Liver (tissue), 8 donors: ENCODE measurements at regions not wholly inside any gene's neighbourhood (a gene's known extent, or its start where the extent isn't known, plus 50 kb on each side); places are given as distances from the start of the nearest gene placed in this dataset.

Source experiments
- DNase-seq: peaks from one replicate; pipeline ENCODE4 v3.0.0-alpha.2; 2017; ENCODE audit warnings: low spot score
- H3K27ac ChIP-seq, 2 donors: one replicate each; pipeline ENCODE4 v1.7.0; 2013; ENCODE audit warnings: inconsistent platforms in 2 of 2, low read length in 2 of 2, control low read depth in 1 of 2, low read depth in 1 of 2, mild to moderate bottlenecking in 1 of 2
- H3K27me3 ChIP-seq, 4 donors: one replicate each; pipeline versions ENCODE4 v1.6.1 to v1.7.0; 2013; ENCODE audit warnings: low read length in 3 of 4, inconsistent platforms in 1 of 4, mild to moderate bottlenecking in 1 of 4, moderate library complexity in 1 of 4; ENCODE audit not compliant: control insufficient read depth in 4 of 4, insufficient read depth in 4 of 4
- H3K36me3 ChIP-seq, 4 donors: one replicate each; pipeline versions ENCODE4 v1.6.1 to v1.7.0; 2013; ENCODE audit warnings: low read length in 3 of 4, mild to moderate bottlenecking in 3 of 4, low read depth in 1 of 4, moderate library complexity in 1 of 4; ENCODE audit not compliant: control insufficient read depth in 4 of 4, insufficient read depth in 3 of 4
- H3K4me1 ChIP-seq, 4 donors: one replicate each; pipeline versions ENCODE4 v1.6.1 to v1.7.0; 2013; ENCODE audit warnings: low read length in 3 of 4, mild to moderate bottlenecking in 3 of 4, moderate library complexity in 1 of 4; ENCODE audit not compliant: control insufficient read depth in 4 of 4, insufficient read depth in 4 of 4
- H3K4me3 ChIP-seq, 3 donors: one replicate each; pipeline versions ENCODE4 v1.6.1 to v1.7.0; 2013; ENCODE audit warnings: low read length in 3 of 3, control low read depth in 1 of 3, low read depth in 1 of 3, mild to moderate bottlenecking in 1 of 3
- H3K9ac ChIP-seq, 2 donors: one replicate each; pipeline ENCODE4 v1.7.0; 2013; ENCODE audit warnings: low read length in 2 of 2, mild to moderate bottlenecking in 2 of 2, moderate library complexity in 2 of 2, control low read depth in 1 of 2, low read depth in 1 of 2
- H3K9me3 ChIP-seq, 4 donors: one replicate each; pipeline versions ENCODE4 v1.6.1 to v1.7.0; 2013; ENCODE audit warnings: low read length in 3 of 4; ENCODE audit not compliant: control insufficient read depth in 4 of 4
- CTCF ChIP-seq: fragments of 150-350 bp; IDR thresholded peaks from 2 replicates; pipeline ENCODE4 v1.5.1; 2017; ENCODE audit warnings: improper control_type of control experiment, low read depth, low read length; ENCODE audit not compliant: missing input control
- EGR1 ChIP-seq, 2 donors: IDR thresholded peaks; 2 replicates each; pipeline ENCODE4 v1.6.1; 2016 to 2018; ENCODE audit warnings: antibody characterized with exemption in 2 of 2, low read depth in 2 of 2
- GABPA ChIP-seq, 2 donors: IDR thresholded peaks in 1 of 2; conservative IDR thresholded peaks in 1 of 2; 2 replicates each; pipeline ENCODE4 v1.6.1; 2016; ENCODE audit warnings: antibody characterized with exemption in 2 of 2, mild to moderate bottlenecking in 1 of 2, moderate library complexity in 1 of 2
- HNF4G ChIP-seq: IDR thresholded peaks from 2 replicates; pipeline ENCODE4 v1.6.1; 2016; ENCODE audit warnings: antibody characterized with exemption
- JUND ChIP-seq, 2 donors: IDR thresholded peaks; 2 replicates each; pipeline ENCODE4 v1.6.1; 2016; ENCODE audit warnings: antibody characterized with exemption in 2 of 2
- MAX ChIP-seq: IDR thresholded peaks from 2 replicates; pipeline ENCODE4 v1.6.1; 2016; ENCODE audit warnings: antibody characterized with exemption
- NR2F2 ChIP-seq: IDR thresholded peaks from 2 replicates; pipeline ENCODE4 v1.6.1; 2016; ENCODE audit warnings: antibody characterized with exemption
- RAD21 ChIP-seq, 2 donors: IDR thresholded peaks; 2 replicates each; pipeline ENCODE4 v1.6.1; 2016; ENCODE audit warnings: antibody characterized with exemption in 2 of 2, mild to moderate bottlenecking in 2 of 2
- TAF1 ChIP-seq: conservative IDR thresholded peaks from 2 replicates; pipeline ENCODE4 v1.6.1; 2016; ENCODE audit warnings: antibody characterized with exemption, mild to moderate bottlenecking
- YY1 ChIP-seq: IDR thresholded peaks from 2 replicates; pipeline ENCODE4 v1.6.1; 2016; ENCODE audit warnings: antibody characterized with exemption, mild to moderate bottlenecking
- WGBS: extraction: QIAGEN DNeasy Blood & Tissue Kit; methylation state at CpG from one replicate; pipeline ENCODE4 v1.1.7; 2013; 5-methylcytosine and 5-hydroxymethylcytosine counted together
- TF ChIP-seq, protein P1 (sequence below): IDR thresholded peaks from 2 replicates; pipeline ENCODE4 v1.6.1; 2016; ENCODE audit warnings: antibody characterized with exemption
- TF ChIP-seq, protein P2 (sequence below): IDR thresholded peaks from 2 replicates; pipeline ENCODE4 v1.6.1; 2016; ENCODE audit warnings: antibody characterized with exemption, mild to moderate bottlenecking
- donor health status: healthy.
- donor health status: healthy.
- donor health status: healthy.
- donor health status: healthy.
- donor health status: healthy.

DNA sequence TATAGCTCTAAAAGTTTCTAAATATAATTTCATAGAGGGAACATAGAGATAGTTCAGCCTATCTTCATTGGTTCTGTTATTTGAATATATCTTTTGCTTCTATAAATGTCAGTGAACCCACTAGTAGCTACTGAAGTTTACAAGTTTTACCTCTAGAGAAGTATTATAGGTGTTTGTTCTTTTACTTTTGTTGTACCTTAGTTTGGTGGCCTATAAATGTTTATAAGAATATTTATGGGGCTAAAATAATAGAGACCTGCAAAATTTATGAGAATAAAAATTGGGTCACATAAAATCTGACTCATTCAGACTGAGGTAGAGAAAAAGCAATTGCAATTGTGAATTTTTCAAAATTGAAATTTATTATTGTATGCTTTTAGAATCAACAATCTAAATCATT, 162.6 kb downstream of the SERPINI1 start:
- H3K4me1 ChIP-seq = peaks cover 0 to 6% (median 1%) of the 10 kb centered on the region in 4 donors
- H3K36me3 ChIP-seq = no peaks in the 10 kb centered on the region
- no peak overlapping the region for H3K4me3 ChIP-seq
- no peaks in the 10 kb centered on the region for H3K27me3 ChIP-seq
- DNase-seq = no peak
- H3K27ac ChIP-seq = no peak overlapping the region
- H3K9ac ChIP-seq = no peak overlapping the region
- TF ChIP-seq GABPA (IDR thresholded peaks at IDR 0.05 in 1 of 2, conservative IDR thresholded peaks at IDR 0.05 in 1 of 2) (no peak), CTCF (no peak), RAD21 (IDR thresholded peaks at IDR 0.05) (no peak), EGR1 (IDR thresholded peaks at IDR 0.05; ENCODE audit: low read depth in 2 of 2) (no peak)
- TF ChIP-seq, protein P1, sequence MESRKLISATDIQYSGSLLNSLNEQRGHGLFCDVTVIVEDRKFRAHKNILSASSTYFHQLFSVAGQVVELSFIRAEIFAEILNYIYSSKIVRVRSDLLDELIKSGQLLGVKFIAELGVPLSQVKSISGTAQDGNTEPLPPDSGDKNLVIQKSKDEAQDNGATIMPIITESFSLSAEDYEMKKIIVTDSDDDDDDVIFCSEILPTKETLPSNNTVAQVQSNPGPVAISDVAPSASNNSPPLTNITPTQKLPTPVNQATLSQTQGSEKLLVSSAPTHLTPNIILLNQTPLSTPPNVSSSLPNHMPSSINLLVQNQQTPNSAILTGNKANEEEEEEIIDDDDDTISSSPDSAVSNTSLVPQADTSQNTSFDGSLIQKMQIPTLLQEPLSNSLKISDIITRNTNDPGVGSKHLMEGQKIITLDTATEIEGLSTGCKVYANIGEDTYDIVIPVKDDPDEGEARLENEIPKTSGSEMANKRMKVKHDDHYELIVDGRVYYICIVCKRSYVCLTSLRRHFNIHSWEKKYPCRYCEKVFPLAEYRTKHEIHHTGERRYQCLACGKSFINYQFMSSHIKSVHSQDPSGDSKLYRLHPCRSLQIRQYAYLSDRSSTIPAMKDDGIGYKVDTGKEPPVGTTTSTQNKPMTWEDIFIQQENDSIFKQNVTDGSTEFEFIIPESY = no peak
- no peaks in the 10 kb centered on the region for H3K9me3 ChIP-seq

DNA sequence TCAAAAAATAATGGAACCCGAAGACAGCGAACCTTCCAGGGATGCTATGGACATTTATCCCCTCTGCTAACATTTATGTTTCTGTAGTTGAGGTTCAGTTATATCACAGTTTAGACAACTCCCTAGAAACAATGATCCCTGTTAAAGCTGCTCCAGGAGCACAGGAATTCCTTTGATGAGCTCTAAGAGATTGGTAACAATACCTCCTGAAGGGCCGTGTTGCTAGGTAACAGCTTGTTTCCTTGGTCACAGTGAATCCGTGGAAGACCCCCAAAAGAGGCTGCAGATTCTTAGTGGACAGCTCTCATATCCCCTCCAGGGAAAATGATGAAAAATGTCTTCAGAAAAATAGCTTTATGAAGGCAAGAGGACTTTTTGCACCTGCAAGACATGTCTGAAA, 160.2 kb downstream of the SERPINI1 start:
- DNase-seq = no peak
- 49% methylated on average over 4 of the region's 4 CpGs for WGBS

More for the DNA sequence above, 160.2 kb downstream of the SERPINI1 start:
- Histone ChIP-seq H3K9me3 (no peaks in the 10 kb centered on the region), H3K36me3 (no peaks in the 10 kb centered on the region), H3K27ac (no peak overlapping the region), H3K4me3 (no peak overlapping the region), H3K9ac (no peak overlapping the region), H3K27me3 (no peaks in the 10 kb centered on the region), H3K4me1 (peaks cover 0 to 6% (median 1%) of the 10 kb centered on the region in 4 donors)
- no peak for TF ChIP-seq EGR1 (IDR thresholded peaks at IDR 0.05; ENCODE audit: low read depth in 2 of 2)
- TF ChIP-seq HNF4G = no peak
- no peak for TF ChIP-seq NR2F2
- no peak for TF ChIP-seq JUND (IDR thresholded peaks at IDR 0.05)
- no peak for TF ChIP-seq RAD21 (IDR thresholded peaks at IDR 0.05)
- no peak for TF ChIP-seq MAX
- TF ChIP-seq TAF1 = no peak
- no peak for TF ChIP-seq YY1
- TF ChIP-seq, protein P2, sequence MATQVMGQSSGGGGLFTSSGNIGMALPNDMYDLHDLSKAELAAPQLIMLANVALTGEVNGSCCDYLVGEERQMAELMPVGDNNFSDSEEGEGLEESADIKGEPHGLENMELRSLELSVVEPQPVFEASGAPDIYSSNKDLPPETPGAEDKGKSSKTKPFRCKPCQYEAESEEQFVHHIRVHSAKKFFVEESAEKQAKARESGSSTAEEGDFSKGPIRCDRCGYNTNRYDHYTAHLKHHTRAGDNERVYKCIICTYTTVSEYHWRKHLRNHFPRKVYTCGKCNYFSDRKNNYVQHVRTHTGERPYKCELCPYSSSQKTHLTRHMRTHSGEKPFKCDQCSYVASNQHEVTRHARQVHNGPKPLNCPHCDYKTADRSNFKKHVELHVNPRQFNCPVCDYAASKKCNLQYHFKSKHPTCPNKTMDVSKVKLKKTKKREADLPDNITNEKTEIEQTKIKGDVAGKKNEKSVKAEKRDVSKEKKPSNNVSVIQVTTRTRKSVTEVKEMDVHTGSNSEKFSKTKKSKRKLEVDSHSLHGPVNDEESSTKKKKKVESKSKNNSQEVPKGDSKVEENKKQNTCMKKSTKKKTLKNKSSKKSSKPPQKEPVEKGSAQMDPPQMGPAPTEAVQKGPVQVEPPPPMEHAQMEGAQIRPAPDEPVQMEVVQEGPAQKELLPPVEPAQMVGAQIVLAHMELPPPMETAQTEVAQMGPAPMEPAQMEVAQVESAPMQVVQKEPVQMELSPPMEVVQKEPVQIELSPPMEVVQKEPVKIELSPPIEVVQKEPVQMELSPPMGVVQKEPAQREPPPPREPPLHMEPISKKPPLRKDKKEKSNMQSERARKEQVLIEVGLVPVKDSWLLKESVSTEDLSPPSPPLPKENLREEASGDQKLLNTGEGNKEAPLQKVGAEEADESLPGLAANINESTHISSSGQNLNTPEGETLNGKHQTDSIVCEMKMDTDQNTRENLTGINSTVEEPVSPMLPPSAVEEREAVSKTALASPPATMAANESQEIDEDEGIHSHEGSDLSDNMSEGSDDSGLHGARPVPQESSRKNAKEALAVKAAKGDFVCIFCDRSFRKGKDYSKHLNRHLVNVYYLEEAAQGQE = no peak
- no peak for TF ChIP-seq CTCF
